ENCODE measurements at regions not wholly inside any gene's neighbourhood (a gene's known extent, or its start where the extent isn't known, plus 50 kb on each side); places are given as distances from the start of the nearest gene placed in this dataset.
"Not testable (repeated sequence)": the region's sequence is repeated elsewhere in the genome, so short reads cannot be mapped to it uniquely, and the experiment has no call there.

DNA sequence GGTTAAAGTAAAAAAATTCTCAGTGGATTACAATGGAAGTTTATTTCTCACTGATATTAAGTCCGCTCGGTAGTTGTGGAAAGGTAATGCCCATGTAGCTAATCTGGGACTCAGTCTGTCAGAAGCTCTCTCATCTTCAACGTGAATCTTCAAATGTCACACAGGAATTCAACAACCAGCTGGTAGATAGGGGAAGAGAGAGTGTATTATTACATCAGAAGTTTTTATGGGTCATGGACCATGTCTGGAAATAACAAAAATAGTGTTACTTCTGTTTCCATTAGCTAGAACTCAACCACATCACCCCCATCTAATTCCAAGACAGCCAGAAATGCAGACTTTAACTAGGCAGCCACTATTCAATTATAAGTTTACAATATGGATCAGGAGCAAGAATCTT lies 506.1 kb upstream of the HTR2C start:
- no peak for DNase-seq

DNA sequence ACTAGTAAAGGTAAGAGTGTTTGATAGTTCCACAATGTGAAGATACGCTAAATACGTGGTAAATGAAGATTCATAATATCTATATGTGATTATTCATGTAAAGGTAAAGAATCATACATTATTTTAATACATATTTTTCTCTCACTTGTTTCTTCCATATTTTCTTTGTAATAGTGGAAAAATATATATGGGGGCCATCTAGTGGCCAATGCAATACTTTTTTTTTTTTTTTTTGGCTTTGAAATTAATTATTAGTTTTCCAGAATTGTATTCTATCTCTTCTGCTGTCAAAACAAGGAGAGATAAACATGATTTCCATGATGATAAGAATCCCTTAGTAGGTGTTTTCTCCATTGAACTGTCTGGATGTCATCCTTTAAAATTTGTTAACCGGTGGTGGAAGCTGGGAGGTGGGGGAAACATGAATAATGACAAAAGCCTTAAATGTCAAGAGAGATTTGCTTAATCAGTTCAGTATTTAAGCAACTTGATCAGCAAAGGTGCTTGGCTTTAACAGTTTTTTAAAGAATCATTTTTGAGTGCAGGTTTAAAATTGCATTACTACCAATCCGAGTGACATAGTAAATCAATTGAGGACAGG lies 508.7 kb upstream of the HTR2C start:
- DNase-seq: no peak

DNA sequence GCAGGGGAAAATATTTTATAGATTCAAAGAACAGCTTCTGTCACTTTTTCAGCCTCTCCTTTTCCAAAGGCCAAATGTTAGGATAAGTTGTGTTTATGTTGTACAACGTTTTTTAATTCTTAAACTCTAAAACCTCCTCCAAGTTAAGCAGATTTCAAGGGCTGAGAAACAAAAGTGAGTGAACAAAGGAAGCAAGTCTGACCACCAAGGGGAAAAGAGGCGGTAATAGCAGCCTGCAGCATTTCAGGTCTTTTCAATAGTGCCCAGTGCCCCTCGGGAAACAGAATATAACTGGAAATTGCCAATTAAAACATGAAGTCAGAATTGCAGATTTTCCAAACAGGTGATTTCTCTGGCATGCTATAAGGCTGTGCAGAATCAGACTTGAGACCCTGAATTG lies 510.0 kb upstream of the HTR2C start:
- no peak for DNase-seq

DNA sequence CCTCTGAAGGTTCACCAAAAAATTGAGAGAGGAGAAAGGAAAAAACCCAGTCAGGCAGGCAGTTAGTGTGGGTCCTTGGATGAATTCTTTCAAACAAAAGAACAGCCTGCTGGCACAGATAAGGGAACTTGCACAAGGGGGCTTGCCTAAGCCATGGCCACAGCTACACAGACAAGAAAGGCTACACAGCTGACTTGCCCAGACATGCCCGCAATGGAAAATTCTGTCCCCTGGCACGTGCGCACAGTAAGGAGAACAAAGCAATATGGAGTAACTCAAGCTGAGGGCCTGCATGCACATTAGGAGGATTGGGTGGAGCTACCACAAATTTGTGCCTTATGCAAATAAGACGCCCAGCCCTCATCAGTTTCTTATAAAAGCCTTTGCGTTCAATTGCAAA lies 512.5 kb upstream of the HTR2C start:
- DNase-seq: no peak

DNA sequence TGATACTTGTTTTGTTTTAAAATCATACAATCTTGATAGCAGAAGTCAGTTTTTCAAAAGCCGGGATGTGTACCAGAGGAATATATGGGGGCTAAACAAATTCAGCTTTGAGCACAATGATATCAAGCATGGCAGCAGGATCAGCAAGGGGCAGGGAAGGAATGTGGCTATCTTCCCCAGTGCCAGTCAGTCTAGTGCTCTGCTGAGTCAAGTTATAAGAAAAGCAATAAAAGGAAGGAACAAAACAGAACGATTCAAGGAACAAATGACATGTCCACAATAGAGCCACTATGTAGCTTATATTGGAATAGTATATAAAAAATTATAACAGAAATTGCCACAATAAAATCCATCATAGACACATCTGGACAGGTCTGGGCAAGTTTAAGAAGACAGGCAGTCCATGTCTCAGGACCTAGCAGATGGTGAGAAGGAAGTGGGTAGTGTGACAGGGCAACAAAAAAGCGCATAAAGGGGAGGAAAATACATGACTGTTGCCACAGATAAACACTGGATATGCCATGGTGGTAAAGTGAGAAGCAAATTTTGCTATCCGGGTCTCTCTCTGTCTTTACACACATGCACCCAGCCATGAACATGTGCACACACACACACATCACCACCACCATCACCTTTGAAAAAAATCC lies 518.2 kb upstream of the HTR2C start:
- no peak for DNase-seq

DNA sequence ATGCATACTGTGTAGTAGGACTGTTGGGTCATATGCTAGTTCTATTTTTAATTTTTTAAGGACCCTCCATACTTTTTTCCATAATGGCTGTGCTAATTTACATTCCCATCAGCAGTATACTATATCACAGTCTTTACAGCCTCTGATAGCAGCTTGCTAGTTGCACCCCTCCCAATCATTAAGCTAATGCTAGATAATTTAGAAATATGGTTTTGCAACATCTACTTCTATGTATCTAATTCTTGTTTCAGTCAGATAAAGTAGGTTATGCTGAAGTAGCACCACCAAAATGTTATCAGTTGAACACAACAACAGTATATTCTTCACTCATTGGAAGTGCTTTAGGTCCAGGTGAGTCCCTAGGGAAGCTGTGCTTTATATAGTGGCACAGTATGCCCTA lies 522.7 kb upstream of the HTR2C start:
- DNase-seq: no peak

DNA sequence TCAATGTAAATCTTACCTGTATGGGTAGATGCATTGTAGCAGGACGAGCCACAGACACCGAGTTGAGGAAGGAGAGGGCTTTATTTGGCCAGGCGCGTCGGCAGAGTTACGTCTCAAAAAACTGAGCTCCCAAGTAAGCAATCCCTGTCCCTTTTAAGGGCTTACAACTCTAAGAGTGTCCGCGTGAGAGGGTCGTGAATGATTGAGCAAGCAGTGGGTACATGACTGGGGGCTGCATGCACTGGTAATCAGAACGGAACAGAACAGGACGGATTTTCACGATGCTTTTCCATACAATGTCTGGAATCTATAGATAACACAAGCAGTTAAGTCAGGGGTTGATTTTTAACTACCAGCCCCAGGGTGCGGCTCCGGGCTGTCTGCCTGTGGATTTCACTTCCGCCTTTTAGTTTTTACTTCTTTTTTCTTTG lies 524.9 kb upstream of the HTR2C start:
- DNase-seq: no peak

DNA sequence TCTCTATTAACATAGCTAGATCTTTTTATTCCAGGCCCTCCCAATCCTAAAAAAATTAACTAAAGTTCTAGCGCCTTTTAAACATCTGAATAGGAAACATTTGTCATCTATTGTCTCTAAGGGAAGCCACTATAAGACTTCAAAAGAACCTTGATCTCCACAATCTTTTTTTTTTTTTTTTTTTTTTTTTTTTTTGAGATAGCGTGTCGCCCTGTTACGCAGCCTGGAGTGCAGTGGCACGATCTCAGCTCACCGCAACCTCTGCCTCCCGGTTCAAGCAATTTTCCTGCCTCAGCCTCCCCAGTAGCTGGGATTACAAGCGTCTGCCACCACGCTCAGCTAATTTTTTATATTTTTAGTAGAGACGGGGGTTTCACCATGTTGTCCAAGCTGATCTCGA lies 526.5 kb upstream of the HTR2C start:
- DNase-seq: not testable (repeated sequence)

DNA sequence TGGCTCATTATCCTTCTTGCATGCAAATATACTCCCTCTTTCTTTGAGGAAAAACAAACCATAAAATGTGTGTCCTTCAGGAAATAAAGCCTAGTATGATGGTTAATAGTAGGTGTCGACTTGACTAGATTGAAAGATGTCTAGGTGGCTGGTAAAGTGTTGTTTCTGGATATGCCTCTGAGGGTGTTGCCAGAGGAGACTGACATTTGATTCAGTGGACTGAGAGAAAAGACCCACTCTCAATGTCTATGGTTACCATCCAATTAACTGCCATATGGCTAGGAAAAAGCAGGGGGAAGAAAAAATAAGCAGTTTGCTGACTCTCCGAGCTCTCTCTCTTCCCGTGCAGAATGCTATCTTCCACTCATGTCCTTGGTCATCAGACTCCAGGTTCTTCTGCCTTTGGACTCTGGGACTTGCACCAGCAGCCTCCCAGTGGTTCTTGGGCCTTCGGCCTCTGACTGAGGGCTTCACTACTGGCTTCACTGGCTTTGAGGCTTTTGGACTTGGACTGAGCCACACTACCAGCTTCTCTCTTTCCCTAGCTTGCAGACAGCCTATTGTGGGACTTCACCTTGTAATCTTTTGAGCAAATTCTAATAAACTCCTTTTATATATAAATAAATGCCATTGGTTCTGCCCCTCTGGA lies 532.1 kb upstream of the HTR2C start:
- no peak for DNase-seq

DNA sequence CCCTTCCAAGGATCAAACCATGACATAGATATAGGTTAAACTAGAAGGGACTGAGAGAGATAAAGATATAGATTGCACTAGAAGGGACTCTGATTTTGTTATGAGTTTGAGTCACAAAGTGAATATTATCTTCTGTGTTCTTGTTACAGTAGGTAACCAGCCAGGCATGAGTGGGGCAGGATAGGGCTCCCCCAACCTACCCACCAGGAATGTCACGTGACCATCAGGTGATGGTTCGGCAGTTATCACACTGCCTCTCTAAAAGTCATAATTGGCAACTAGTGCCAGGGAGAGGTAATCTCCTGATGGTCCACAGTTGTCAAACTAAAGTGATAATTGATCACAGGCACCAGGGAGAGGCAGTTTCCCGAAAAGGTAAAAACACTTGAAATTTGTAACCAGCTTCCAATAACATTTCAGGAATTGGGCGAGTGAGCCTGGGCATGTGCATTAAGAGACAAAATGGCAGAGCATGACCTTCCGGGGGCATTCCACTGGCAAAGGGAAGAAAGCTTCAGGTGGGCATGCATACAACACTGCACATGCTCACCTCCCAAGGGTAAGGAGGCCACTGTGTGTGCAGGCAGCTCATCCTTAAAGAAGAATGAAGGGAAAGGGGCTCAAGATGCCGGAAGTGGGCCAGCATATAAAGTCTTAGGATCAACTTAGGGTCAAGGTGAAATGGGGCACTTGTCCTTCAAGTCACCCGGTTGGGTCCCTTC lies 533.6 kb upstream of the HTR2C start:
- no peak for DNase-seq

DNA sequence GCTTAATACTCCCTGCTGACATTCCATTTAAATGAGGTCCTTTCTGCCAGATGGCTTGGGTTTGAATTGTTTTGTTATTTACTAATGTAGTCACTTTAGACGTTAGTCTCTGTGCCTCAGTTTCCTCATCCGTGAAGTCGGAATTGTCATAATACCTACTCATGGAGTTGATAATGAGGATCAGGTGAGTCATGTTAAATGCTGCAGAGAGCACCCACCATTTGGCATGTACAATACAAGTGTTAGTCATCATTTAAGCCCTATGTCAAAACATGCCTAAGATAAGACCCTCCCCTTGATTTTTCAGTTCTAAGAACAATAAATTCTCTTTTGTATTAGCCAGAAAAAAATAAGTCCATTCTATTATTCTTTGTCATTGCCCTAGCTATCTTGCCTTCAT lies 534.8 kb upstream of the HTR2C start:
- DNase-seq: no peak

DNA sequence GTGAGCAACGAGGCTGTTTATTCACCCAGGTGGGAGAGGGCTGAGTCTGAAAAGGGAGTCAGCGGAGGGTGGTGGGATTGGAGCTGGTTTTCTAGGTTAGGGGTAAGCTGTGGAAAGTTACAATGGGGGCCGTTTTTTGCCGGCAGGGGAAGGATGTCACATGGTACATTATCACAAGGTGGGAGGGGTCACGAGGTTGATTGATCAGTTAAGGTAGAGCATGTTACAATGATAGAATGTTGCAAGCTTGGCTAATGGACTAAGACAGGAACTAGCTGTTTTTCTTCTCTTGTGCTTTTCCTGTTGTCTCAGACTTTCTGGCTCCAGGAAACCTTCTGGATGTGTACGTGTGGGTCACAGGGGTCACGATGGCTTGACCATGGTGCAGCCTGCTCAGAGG lies 536.3 kb upstream of the HTR2C start:
- DNase-seq: no peak

DNA sequence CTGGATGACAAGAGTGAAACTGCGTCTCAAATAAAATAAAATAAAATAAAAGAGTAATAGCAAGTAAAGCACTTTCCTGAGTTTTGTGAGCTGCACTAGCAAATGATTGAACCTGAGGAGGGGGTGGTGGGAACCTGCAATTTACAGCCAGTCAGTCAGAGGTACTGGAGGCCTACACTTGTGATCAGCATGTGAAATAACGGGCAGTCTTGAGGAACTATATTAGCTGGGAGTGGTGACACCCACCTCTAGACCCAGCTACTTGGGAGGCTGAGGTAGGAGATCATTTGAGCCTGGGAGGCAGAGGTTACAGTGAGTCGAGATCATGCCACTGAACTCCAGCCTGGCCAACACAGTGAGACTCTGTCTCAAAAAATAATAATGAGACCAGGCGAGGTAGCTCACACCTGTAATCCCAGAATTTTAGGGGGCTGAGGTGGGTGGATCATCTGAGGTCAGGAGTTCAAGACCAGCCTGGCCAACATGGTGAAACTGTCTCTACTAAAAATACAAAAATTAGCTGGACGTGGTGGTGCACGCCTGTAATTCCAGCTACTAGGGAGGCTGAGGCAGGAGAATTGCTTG lies 537.1 kb upstream of the HTR2C start:
- DNase-seq: no peak

DNA sequence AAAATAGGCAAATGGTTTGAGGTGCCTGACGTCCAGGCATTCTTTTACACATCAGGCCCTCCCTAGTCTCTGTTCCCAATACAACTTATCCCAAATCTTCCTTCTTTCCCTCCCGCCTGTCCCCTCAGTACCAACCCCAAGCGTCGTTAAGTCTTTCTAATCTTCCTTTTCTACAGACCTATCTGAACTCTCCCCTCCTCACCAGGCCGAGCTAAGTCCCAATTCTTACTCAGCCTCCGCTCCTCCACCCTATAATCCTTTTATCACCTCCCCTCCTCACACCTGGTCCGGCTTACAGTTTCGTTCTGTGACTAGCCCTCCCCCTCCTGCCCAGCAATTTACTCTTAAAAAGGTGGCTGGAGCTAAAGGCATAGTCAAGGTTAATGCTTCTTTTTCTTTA lies 542.4 kb upstream of the HTR2C start:
- not testable (repeated sequence) for DNase-seq

DNA sequence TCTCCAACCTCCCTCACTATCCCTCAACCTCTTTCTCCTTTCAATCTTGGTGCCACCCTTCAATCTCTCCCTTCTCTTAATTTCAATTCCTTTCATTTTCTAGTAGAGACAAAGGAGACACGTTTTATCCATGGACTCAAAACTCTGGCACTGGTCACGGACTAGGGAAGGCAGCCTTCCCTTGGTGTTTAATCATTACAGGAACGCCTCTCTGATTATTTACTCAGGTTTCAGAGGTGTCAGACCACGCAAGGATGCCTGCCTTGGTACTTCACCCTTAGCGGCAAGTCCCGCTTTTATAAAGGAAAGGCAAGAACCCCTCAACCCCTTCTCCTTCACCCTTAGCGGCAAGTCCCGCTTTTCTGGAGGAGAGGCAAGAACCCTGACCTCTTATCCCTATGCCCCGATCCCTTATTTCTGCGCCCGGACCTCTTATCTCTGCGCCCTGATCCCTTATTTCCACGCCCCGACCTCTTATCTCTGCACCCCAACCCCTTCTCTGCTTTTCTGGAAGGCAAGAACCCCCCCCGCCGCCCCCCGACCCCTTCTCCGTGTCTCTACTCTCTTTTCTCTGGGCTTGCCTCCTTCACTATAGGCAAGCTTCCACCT lies 543.1 kb upstream of the HTR2C start:
- not testable (repeated sequence) for DNase-seq

DNA sequence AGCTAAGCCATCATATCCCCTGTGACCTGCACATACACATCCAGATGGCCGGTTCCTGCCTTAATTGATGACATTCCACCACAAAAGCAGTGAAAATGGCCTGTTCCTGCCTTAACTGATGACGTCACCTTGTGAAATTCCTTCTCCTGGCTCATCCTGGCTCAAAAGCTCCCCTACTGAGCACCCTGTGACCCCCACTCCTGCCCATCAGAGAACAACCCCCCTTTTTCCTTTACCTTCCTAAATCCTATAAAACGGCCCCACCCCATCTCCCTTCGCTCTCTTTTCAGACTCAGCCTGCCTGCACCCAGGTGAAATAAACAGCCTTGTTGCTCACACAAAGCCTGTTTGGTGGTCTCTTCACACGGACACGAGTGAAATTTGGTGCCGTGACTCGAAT lies 543.8 kb upstream of the HTR2C start:
- DNase-seq: not testable (repeated sequence)

DNA sequence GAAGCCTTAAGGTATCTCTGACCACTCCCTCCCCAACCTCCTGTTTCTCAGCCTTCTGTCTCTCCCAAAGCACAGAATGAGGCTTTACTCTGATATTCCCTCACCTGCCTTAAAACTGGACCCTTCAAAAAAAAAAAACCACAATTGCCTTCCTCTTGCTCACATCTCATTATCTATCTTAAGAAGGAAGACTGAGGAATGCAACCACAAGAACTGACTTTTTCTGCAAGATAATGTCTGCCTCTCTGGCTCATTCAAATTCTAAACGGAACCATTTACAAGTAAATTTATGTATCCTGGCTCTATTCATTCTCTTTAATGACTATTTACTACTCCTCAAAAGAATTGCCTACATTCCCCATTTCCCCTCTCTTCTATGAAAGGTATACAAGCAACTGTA lies 545.5 kb upstream of the HTR2C start:
- DNase-seq: no peak

DNA sequence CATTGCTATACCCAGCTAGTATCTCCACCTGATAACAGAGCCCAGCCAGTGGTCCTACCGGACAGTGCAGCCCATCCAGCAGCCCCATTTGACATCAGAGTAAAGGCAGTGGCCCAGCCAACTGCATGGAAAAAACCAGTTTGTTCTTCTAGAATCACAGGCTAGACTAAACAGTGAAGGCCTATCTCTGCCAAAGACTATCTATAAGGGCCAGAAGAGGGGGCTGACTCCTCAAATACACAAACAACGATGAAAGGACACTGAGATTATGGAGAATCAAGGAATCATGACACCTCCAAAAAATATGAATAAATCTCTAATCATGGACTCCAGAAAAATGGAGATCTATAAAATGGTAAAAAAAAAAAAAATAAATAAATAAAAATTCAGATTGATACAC lies 546.4 kb upstream of the HTR2C start:
- no peak for DNase-seq

DNA sequence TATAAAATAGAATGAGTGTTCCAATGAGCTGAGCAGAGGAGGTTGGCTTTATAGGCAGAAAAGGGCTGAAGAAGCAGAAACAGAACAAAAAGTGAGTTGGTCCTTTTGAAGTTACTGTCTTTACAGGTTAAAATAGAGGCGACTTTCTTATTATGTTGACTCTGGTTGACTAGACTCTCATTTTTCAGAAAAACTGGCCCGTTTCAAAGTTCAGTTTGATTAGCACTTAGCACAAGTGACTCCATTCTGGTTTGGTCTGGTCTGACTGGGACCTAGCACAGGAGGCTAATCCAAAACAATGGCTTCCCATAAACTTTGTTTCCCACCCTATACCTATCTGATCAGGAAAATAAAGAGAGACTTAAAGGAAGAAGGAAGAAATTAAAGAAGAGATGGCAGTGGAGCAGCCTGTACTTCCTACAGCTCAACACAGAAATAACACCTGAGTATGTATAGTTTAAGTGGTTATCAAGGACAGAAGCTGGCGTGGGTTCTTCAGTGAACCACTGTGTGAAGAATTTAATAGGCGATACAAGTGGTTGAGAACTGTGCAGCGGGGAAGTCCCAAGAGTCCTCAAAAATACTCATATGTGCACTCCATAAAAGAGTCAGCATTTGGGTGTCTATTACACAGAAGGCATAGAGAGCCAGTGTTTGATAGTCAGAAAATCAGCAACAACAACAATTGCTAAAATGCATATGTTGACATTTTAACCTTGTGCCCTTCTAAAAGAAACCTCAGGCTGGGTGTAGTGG lies 554.8 kb upstream of the HTR2C start:
- DNase-seq: no peak

DNA sequence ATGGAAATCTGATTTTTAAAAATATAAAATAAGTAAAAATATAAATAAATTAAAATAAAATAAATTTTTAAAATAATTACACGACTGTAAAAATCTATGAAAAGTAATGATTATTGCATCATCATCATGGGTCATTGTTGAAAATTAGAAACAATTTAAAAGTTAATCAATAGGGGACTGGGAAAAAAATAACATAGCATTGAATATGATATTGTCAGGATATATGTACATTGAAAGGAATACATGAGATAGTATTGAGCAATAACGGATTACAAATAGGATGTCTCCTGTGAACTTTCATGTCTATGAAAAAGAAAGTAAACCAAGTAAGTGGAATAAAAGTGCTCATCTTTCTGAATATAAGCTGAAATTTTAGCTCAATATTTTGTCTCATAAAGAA lies 566.8 kb upstream of the HTR2C start:
- no peak for DNase-seq

DNA sequence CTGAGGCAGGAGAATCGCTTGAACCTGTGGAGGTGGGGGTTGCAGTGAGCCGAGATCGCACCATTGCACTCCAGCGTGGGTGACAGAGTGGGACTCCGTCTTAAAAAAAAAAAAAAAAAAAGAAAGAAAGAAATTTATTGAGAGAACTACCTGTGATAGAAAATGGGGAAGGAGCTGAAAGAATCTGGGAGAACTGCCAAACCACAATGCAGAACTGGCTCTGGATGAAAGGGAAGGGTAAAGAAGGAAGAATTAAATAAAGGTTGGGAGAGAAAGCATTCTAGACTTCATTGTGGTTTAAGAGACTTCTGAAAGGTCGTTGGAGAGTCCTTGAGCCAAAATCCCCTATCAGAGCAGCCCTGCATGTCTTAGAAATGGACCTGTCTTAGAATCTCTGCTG lies 567.9 kb upstream of the HTR2C start:
- DNase-seq: no peak

DNA sequence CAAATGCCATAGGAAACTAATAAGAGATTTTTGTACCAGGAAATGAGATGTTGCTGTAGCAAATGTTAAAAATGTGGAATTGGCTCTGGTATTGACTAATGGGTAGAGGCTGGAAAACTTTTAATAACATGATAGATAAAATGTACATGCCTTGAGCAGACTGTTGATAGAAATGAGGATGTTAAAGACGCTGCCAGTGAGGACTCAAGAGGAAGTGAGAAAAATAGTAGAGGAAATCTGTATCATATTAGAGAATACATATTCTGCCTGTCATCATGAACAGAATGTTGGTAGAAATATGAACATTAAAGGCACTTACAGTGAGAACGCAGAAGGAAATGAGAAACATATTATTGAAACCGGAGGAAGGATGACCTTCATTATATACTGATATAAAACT lies 577.2 kb upstream of the HTR2C start:
- DNase-seq: no peak

All from NCI-H146 (cell line).